B cell (primary cell): ENCODE measurements at regions not wholly inside any gene's neighbourhood (a gene's known extent, or its start where the extent isn't known, plus 50 kb on each side); places are given as distances from the start of the nearest gene placed in this dataset.

Source experiments
- ATAC-seq: fragments of 200-7000 bp; cut with Tn5 transposase; one replicate; pipeline ENCODE4 v1.10.0; 2021; ENCODE audit warnings: low read depth, mild to moderate bottlenecking, moderate number of reproducible peaks, moderate library complexity
- CTCF ChIA-PET: fragments of 350-600 bp; sonication (Branson Sonifier 250); formaldehyde crosslinking; loops from one replicate; lab custom pipeline; 2021; ENCODE audit warnings: antibody characterized with exemption, inconsistent platforms; lab: Charles Lee
- POLR2A ChIA-PET: fragments of 350-600 bp; sonication (Branson Sonifier 250); formaldehyde crosslinking; loops from one replicate; lab custom pipeline; 2021; ENCODE audit warnings: antibody characterized with exemption; lab: Charles Lee
- DNase-seq: peaks from one replicate; pipeline ENCODE4 v3.0.0; 2013
- H2AFZ ChIP-seq: 2 replicates; pipeline ENCODE4 v1.6.1; 2012; ENCODE audit warnings: mild to moderate bottlenecking, low read depth, low read length; ENCODE audit not compliant: insufficient read depth, poor library complexity, severe bottlenecking
- H3K27ac ChIP-seq, 2 donors: 1 replicate in 1 of 2; 2 replicates in 1 of 2; pipeline ENCODE4 v1.5.1; 2012 to 2013; ENCODE audit warnings: low read length in 2 of 2, mild to moderate bottlenecking in 2 of 2, moderate library complexity in 1 of 2
- H3K27me3 ChIP-seq, 4 experiments: fragments of 200-600 bp in 1 of 4; sonication (generic) in 1 of 4; replicated peaks in 1 of 4; 1 replicate in 2 of 4; 2 replicates in 2 of 4; pipeline versions ENCODE4 v1.6.1 to v1.7.0; 2013 to 2016; ENCODE audit warnings: low read length in 3 of 4, mild to moderate bottlenecking in 2 of 4, mixed read lengths in 1 of 4, moderate library complexity in 1 of 4; ENCODE audit not compliant: insufficient read depth in 4 of 4, control insufficient read depth in 3 of 4; ENCODE audit errors: control extremely low read depth in 1 of 4
- H3K36me3 ChIP-seq, 2 experiments: replicated peaks in 1 of 2; 1 replicate in 1 of 2; 2 replicates in 1 of 2; pipeline versions ENCODE4 v1.6.1 to v1.7.1; 2013; ENCODE audit warnings: low read length in 1 of 2; ENCODE audit not compliant: insufficient read depth in 2 of 2, control insufficient read depth in 1 of 2; ENCODE audit errors: control extremely low read depth in 1 of 2, extremely low read depth in 1 of 2
- H3K4me1 ChIP-seq, 2 donors: fragments of 200-600 bp in 1 of 2; sonication (generic) in 1 of 2; 1 replicate in 1 of 2; 2 replicates in 1 of 2; pipeline versions ENCODE4 v1.5.1 to v1.6.1; 2013 to 2017; ENCODE audit warnings: low read length in 2 of 2; ENCODE audit not compliant: control insufficient read depth in 2 of 2, insufficient read depth in 2 of 2
- H3K4me2 ChIP-seq: replicated peaks from 2 replicates; pipeline ENCODE3; 2012; ENCODE audit warnings: mild to moderate bottlenecking, low read depth, low read length; ENCODE audit not compliant: poor library complexity, severe bottlenecking
- H3K4me3 ChIP-seq, 5 experiments: fragments of 200-600 bp in 1 of 5; sonication (generic) in 1 of 5; 1 replicate in 3 of 5; 2 replicates in 2 of 5; pipeline versions ENCODE4 v1.5.1 to v1.7.0; 2011 to 2016; ENCODE audit warnings: low read length in 4 of 5, mild to moderate bottlenecking in 4 of 5, low read depth in 2 of 5, control low read depth in 1 of 5, moderate library complexity in 1 of 5; ENCODE audit not compliant: insufficient read depth in 1 of 5; ENCODE audit errors: control extremely low read depth in 1 of 5, extremely low read depth in 1 of 5
- H3K79me2 ChIP-seq: fragments of 200-600 bp; sonication (generic); one replicate; pipeline ENCODE4 v1.6.0; 2016; ENCODE audit warnings: low read length; ENCODE audit not compliant: control insufficient read depth, insufficient read depth
- H3K9ac ChIP-seq: fragments of 200-600 bp; sonication (generic); 2 replicates; pipeline ENCODE4 v1.6.1; 2017; ENCODE audit warnings: mild to moderate bottlenecking, low read length, moderate library complexity
- H3K9me3 ChIP-seq, 3 donors: one replicate each; pipeline versions ENCODE4 v1.6.1 to v1.7.1; 2013; ENCODE audit warnings: low read length in 2 of 3; ENCODE audit not compliant: control insufficient read depth in 2 of 3, insufficient read depth in 1 of 3; ENCODE audit errors: control extremely low read depth in 1 of 3
- H4K20me1 ChIP-seq: 2 replicates; pipeline ENCODE4 v1.6.0; 2012; ENCODE audit warnings: mild to moderate bottlenecking, low read length; ENCODE audit not compliant: insufficient read depth, control insufficient read depth, poor library complexity, severe bottlenecking
- H3K27ac Mint-ChIP-seq: one replicate; pipeline ENCODE4 v1.8.0; 2021; ENCODE audit warnings: mixed read lengths
- H3K27me3 Mint-ChIP-seq: one replicate; pipeline ENCODE4 v1.8.0; 2021; ENCODE audit warnings: mixed read lengths
- H3K4me1 Mint-ChIP-seq: one replicate; pipeline ENCODE4 v1.8.0; 2021; ENCODE audit warnings: mixed read lengths
- H3K4me3 Mint-ChIP-seq: one replicate; pipeline ENCODE4 v1.8.0; 2021; ENCODE audit warnings: mixed read lengths
- H3K9me3 Mint-ChIP-seq: one replicate; pipeline ENCODE4 v1.8.0; 2022; ENCODE audit warnings: mixed read lengths; ENCODE audit not compliant: insufficient read depth
- EZH2 ChIP-seq: IDR thresholded peaks from 2 replicates; pipeline ENCODE4 v1.6.1; 2012; ENCODE audit warnings: borderline replicate concordance, low read depth, mild to moderate bottlenecking, moderate library complexity, low read length; ENCODE audit not compliant: insufficient read depth, poor library complexity, severe bottlenecking
- WGBS: methylation state at CpG from one replicate; pipeline ENCODE4 v1.1.5; 2013; ENCODE audit warnings: missing lambda C conversion rate; ENCODE audit not compliant: insufficient coverage; 5-methylcytosine and 5-hydroxymethylcytosine counted together
- intact Hi-C: fragments of 100-400 bp; cut with micrococcal nuclease; formaldehyde crosslinking; loops from one replicate; pipeline ENCODE4 v1.10.0; 2022
- TF ChIP-seq, protein P1 (sequence below): fragments of 200-600 bp; IDR thresholded peaks from one replicate; pipeline ENCODE4 v1.8.0; 2022; ENCODE audit warnings: antibody characterized with exemption, mild to moderate bottlenecking

- intact Hi-C loops = no loop called here
- Mint-ChIP-seq H3K9me3 (no peaks in the 10 kb centered on the region), H3K4me3 (no peak overlapping the region), H3K4me1 (no peaks in the 10 kb centered on the region), H3K27me3 (no peaks in the 10 kb centered on the region), H3K27ac (no peak overlapping the region)
- no peaks in the 10 kb centered on the region for H4K20me1 ChIP-seq
- H3K4me2 ChIP-seq = no peak overlapping the region
- ChIA-PET POLR2A (no interaction called here), CTCF (no interaction called here)
- 0% methylated on average over 1 of the region's 6 CpGs for WGBS
- no peak overlapping the region for H2AFZ ChIP-seq
- peaks cover 0 to under 1% (median 0%) of the 10 kb centered on the region in 3 donors for H3K9me3 ChIP-seq
- no peak overlapping the region for H3K27ac ChIP-seq
- no peaks in the 10 kb centered on the region for H3K36me3 ChIP-seq
- TF ChIP-seq, protein P1, sequence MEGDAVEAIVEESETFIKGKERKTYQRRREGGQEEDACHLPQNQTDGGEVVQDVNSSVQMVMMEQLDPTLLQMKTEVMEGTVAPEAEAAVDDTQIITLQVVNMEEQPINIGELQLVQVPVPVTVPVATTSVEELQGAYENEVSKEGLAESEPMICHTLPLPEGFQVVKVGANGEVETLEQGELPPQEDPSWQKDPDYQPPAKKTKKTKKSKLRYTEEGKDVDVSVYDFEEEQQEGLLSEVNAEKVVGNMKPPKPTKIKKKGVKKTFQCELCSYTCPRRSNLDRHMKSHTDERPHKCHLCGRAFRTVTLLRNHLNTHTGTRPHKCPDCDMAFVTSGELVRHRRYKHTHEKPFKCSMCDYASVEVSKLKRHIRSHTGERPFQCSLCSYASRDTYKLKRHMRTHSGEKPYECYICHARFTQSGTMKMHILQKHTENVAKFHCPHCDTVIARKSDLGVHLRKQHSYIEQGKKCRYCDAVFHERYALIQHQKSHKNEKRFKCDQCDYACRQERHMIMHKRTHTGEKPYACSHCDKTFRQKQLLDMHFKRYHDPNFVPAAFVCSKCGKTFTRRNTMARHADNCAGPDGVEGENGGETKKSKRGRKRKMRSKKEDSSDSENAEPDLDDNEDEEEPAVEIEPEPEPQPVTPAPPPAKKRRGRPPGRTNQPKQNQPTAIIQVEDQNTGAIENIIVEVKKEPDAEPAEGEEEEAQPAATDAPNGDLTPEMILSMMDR = no peak
- no peak for TF ChIP-seq EZH2
- no peaks in the 10 kb centered on the region for H3K27me3 ChIP-seq
- H3K9ac ChIP-seq = no peak overlapping the region
- no peaks in the 10 kb centered on the region for H3K79me2 ChIP-seq
- ATAC-seq = no peak
- no peak overlapping the region for H3K4me3 ChIP-seq
- H3K4me1 ChIP-seq = no peaks in the 10 kb centered on the region
- no peak for DNase-seq
These were observed 219.0 kb upstream of the DSEL start for GRCh38 chr18:67735506-67735905.

GRCh38 chr18:67733088-67733487 is 216.6 kb upstream of the DSEL start:
- H3K4me3 ChIP-seq = no peak overlapping the region
- DNase-seq (no peak), ATAC-seq (no peak)
- H3K9ac ChIP-seq = no peak overlapping the region
- no peak overlapping the region for H3K27ac ChIP-seq
- TF ChIP-seq, protein P1 = no peak
- TF ChIP-seq EZH2 = no peak
- intact Hi-C loops = no loop called here
- H3K27me3 ChIP-seq = no peaks in the 10 kb centered on the region
- no peaks in the 10 kb centered on the region for H3K79me2 ChIP-seq
- Mint-ChIP-seq H3K27me3 (no peaks in the 10 kb centered on the region), H3K4me3 (no peak overlapping the region), H3K27ac (no peak overlapping the region), H3K4me1 (no peaks in the 10 kb centered on the region), H3K9me3 (peaks cover 2% of the 10 kb centered on the region)
- no CpG with 5 or more reads among the region's 1 CpG for WGBS
- no peaks in the 10 kb centered on the region for H3K36me3 ChIP-seq
- H3K4me2 ChIP-seq = no peak overlapping the region
- H3K9me3 ChIP-seq = peaks cover 0 to 3% (median 0%) of the 10 kb centered on the region in 3 donors
- no peaks in the 10 kb centered on the region for H3K4me1 ChIP-seq
- no peaks in the 10 kb centered on the region for H4K20me1 ChIP-seq
- H2AFZ ChIP-seq = no peak overlapping the region
- ChIA-PET POLR2A (no interaction called here), CTCF (no interaction called here)
